ENCODE measurements at regions not wholly inside any gene's neighbourhood (a gene's known extent, or its start where the extent isn't known, plus 50 kb on each side); places are given as distances from the start of the nearest gene placed in this dataset.

DNA sequence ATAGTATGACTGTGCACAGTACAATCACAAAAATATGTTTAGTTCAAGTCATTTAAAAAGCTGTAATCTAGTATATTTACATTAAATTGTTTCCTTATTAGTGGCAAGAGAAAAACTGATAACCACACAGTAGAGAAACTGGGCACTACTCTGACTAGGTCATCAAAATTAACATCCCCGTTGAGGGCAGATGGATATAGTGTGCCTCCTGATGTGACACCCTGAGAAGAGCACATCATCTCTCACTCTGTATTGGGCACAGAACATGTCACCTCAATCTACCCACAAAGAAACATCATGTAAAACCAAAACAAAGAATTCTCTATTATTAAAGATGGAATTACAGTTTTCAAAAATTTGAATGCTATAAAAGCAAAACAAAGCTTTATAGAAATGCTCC is 221.9 kb upstream of the NANOGP8 start:
- Histone ChIP-seq H3K23ac (ENCODE audit: low read length in 2 of 2) (no peak overlapping the region), H3K4ac (ENCODE audit: low read depth in 1 of 2, low read length in 2 of 2) (peak overlapping the region in 1 of 2 experiments; percentile 88), H3K18ac (ENCODE audit: low read depth in 1 of 2, low read length in 2 of 2) (peak overlapping the region; percentile 58 to 76), H3K36me3 (ENCODE audit: control insufficient read depth in 1 of 2, insufficient read depth in 2 of 2, low read depth in 1 of 2, low read length in 2 of 2) (no peaks in the 10 kb centered on the region), H2BK120ac (ENCODE audit: low read depth, low read length) (peak overlapping the region; percentile 36), H3K4me1 (ENCODE audit: control insufficient read depth, insufficient read depth, low read depth, low read length) (no peaks in the 10 kb centered on the region), H3K9ac (ENCODE audit: low read length) (peak overlapping the region; percentile 15), H2AFZ (ENCODE audit: low read depth, low read length) (no peak overlapping the region), H3K4me3 (ENCODE audit: insufficient read depth in 1 of 2, low read depth in 1 of 2, low read length in 2 of 2) (no peak overlapping the region), H3K9me3 (ENCODE audit: control insufficient read depth, low read length) (no peaks in the 10 kb centered on the region), H4K91ac (ENCODE audit: low read length) (no peak overlapping the region), H3K79me1 (replicated peaks; ENCODE audit: low read length, poor library complexity, severe bottlenecking) (no peaks in the 10 kb centered on the region), H3K27me3 (ENCODE audit: control insufficient read depth in 1 of 2, insufficient read depth in 1 of 2, low read length in 2 of 2) (no peaks in the 10 kb centered on the region), H4K8ac (ENCODE audit: low read length) (no peak overlapping the region), H2AK5ac (ENCODE audit: low read length, severe bottlenecking) (no peak overlapping the region), H2BK15ac (ENCODE audit: low read depth, poor library complexity, severe bottlenecking) (no peak overlapping the region), H2BK12ac (ENCODE audit: low read length in 2 of 2) (peak overlapping the region in 1 of 2 experiments; percentile 98), H3K27ac (ENCODE audit: low read length, poor library complexity, severe bottlenecking) (peak overlapping the region; percentile 89), H3K4me2 (ENCODE audit: low read length, poor library complexity, severe bottlenecking) (no peak overlapping the region), H3K14ac (ENCODE audit: low read length in 2 of 2) (no peak overlapping the region), H2BK5ac (ENCODE audit: low read depth, low read length, poor library complexity, severe bottlenecking) (no peak overlapping the region)
- 29% methylated on average over 1 of the region's 1 CpG for WGBS
- no peak for DNase-seq

DNA sequence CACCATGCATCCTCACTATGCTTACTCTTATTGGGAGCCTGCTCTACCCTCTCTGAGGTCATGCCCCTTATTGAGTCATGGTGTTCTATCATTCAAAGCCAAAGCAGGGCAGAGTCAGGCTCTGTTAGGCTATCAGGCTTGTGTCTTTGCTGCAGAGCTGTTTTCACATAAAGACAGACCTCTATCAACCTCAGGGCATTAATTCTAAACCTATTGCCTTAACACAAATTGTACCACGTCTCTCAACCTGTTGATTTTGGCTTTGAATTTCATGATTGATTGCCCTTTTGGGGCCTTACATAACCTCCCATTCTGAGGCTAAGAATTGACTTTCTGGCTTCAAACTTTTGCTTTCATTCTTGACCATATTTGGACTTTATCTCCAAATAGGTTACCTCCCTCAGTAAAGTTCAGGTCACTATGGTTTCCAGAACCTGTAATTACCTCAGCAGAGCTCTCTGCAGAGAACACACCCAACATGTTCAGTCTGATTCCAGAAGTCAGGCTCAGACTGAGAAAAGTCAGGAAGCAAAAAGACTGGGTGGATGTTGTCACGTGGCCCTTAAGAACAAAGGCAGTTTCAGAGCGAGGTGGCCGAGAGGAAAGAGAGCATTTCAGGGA is 221.4 kb upstream of the NANOGP8 start:
- H3K14ac ChIP-seq (ENCODE audit: low read length in 2 of 2) = no peak overlapping the region
- peak overlapping the region in 1 of 2 experiments; percentile 93 for H2BK12ac ChIP-seq (ENCODE audit: low read length in 2 of 2)
- H2BK120ac ChIP-seq (ENCODE audit: low read depth, low read length) = peak overlapping the region; percentile 36
- peak overlapping the region in 1 of 2 experiments; percentile 94 for H3K4ac ChIP-seq (ENCODE audit: low read depth in 1 of 2, low read length in 2 of 2)
- H2BK15ac ChIP-seq (ENCODE audit: low read depth, poor library complexity, severe bottlenecking) = no peak overlapping the region
- no peaks in the 10 kb centered on the region for H3K4me1 ChIP-seq (ENCODE audit: control insufficient read depth, insufficient read depth, low read depth, low read length)
- H3K4me3 ChIP-seq (ENCODE audit: insufficient read depth in 1 of 2, low read depth in 1 of 2, low read length in 2 of 2) = no peak overlapping the region
- H3K9ac ChIP-seq (ENCODE audit: low read length) = peak overlapping the region; percentile 15
- no peaks in the 10 kb centered on the region for H3K9me3 ChIP-seq (ENCODE audit: control insufficient read depth, low read length)
- 0% methylated on average over 3 of the region's 4 CpGs for WGBS
- no peak overlapping the region for H3K23ac ChIP-seq (ENCODE audit: low read length in 2 of 2)
- H3K79me1 ChIP-seq (replicated peaks; ENCODE audit: low read length, poor library complexity, severe bottlenecking) = no peaks in the 10 kb centered on the region
- no peak overlapping the region for H2AFZ ChIP-seq (ENCODE audit: low read depth, low read length)
- H4K8ac ChIP-seq (ENCODE audit: low read length) = no peak overlapping the region
- H2AK5ac ChIP-seq (ENCODE audit: low read length, severe bottlenecking) = peak overlapping the region; percentile 11
- no peak overlapping the region for H3K4me2 ChIP-seq (ENCODE audit: low read length, poor library complexity, severe bottlenecking)
- H3K27me3 ChIP-seq (ENCODE audit: control insufficient read depth in 1 of 2, insufficient read depth in 1 of 2, low read length in 2 of 2) = no peaks in the 10 kb centered on the region
- no peak overlapping the region for H4K91ac ChIP-seq (ENCODE audit: low read length)
- no peaks in the 10 kb centered on the region for H3K36me3 ChIP-seq (ENCODE audit: control insufficient read depth in 1 of 2, insufficient read depth in 2 of 2, low read depth in 1 of 2, low read length in 2 of 2)
- peak overlapping the region; percentile 89 for H3K27ac ChIP-seq (ENCODE audit: low read length, poor library complexity, severe bottlenecking)
- H2BK5ac ChIP-seq (ENCODE audit: low read depth, low read length, poor library complexity, severe bottlenecking) = peak overlapping the region; percentile 4
- peak; percentile 83 for DNase-seq
- H3K18ac ChIP-seq (ENCODE audit: low read depth in 1 of 2, low read length in 2 of 2) = peak overlapping the region; percentile 58 to 80

DNA sequence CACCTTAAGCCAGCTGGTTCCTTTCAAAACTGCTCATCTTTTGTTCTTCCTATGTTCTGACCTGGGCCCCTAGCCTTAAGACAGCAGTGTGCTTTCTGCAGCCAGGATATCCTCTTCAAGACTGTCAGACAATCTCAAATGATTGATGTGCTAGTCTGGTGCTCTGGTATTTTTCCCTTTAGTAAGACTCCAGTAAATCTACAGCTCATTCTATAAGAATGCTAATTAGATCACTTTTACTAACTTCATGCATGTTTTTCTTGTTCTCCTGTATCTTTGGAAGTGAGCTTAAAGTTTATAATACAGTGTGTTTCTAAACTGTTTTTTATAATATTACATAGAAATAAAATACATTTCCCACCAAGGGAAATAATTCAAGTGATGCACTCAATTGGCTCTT is 220.9 kb upstream of the NANOGP8 start:
- Histone ChIP-seq H2AK5ac (ENCODE audit: low read length, severe bottlenecking) (no peak overlapping the region), H3K9ac (ENCODE audit: low read length) (no peak overlapping the region), H3K27me3 (ENCODE audit: control insufficient read depth in 1 of 2, insufficient read depth in 1 of 2, low read length in 2 of 2) (no peaks in the 10 kb centered on the region), H3K4ac (ENCODE audit: low read depth in 1 of 2, low read length in 2 of 2) (no peak overlapping the region), H3K79me1 (replicated peaks; ENCODE audit: low read length, poor library complexity, severe bottlenecking) (no peaks in the 10 kb centered on the region), H4K8ac (ENCODE audit: low read length) (no peak overlapping the region), H2BK5ac (ENCODE audit: low read depth, low read length, poor library complexity, severe bottlenecking) (no peak overlapping the region), H2BK120ac (ENCODE audit: low read depth, low read length) (no peak overlapping the region), H3K27ac (ENCODE audit: low read length, poor library complexity, severe bottlenecking) (peak overlapping the region; percentile 92), H3K23ac (ENCODE audit: low read length in 2 of 2) (no peak overlapping the region), H4K91ac (ENCODE audit: low read length) (no peak overlapping the region), H3K9me3 (ENCODE audit: control insufficient read depth, low read length) (no peaks in the 10 kb centered on the region), H3K4me1 (ENCODE audit: control insufficient read depth, insufficient read depth, low read depth, low read length) (no peaks in the 10 kb centered on the region), H2BK12ac (ENCODE audit: low read length in 2 of 2) (peak overlapping the region in 1 of 2 experiments; percentile 93), H3K14ac (ENCODE audit: low read length in 2 of 2) (no peak overlapping the region), H2BK15ac (ENCODE audit: low read depth, poor library complexity, severe bottlenecking) (no peak overlapping the region), H3K4me2 (ENCODE audit: low read length, poor library complexity, severe bottlenecking) (no peak overlapping the region), H3K18ac (ENCODE audit: low read depth in 1 of 2, low read length in 2 of 2) (no peak overlapping the region), H2AFZ (ENCODE audit: low read depth, low read length) (no peak overlapping the region), H3K4me3 (ENCODE audit: insufficient read depth in 1 of 2, low read depth in 1 of 2, low read length in 2 of 2) (no peak overlapping the region), H3K36me3 (ENCODE audit: control insufficient read depth in 1 of 2, insufficient read depth in 2 of 2, low read depth in 1 of 2, low read length in 2 of 2) (no peaks in the 10 kb centered on the region)
- DNase-seq = peak; percentile 90

DNA sequence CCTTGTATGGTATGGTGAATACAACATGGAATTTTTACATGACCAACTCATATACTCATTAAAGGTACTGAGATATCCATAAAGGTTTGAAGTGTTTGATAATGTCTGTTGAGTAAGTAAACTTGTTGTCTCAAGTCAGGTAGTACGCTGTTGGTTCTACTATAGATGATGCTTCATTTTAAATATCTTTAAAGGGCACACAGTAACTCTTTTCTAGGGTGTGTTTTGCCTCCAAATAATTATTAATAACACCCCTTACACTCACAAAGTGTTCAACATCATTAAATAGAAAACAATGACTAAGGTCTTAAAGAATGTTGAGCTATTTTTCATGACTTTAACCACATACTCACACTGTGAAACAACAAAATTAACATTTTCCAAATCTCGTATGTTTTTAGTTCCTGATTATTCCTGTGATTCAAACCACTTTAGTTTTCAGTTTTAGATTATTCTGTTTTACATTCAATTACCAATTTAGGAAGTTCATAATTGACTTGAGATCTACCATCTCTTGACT is 220.0 kb upstream of the NANOGP8 start:
- DNase-seq = peak; percentile 14
- H2BK15ac ChIP-seq (ENCODE audit: low read depth, poor library complexity, severe bottlenecking) = no peak overlapping the region
- H3K4me1 ChIP-seq (ENCODE audit: control insufficient read depth, insufficient read depth, low read depth, low read length) = no peaks in the 10 kb centered on the region
- H2BK12ac ChIP-seq (ENCODE audit: low read length in 2 of 2) = no peak overlapping the region
- no peak overlapping the region for H3K4ac ChIP-seq (ENCODE audit: low read depth in 1 of 2, low read length in 2 of 2)
- no peak overlapping the region for H3K18ac ChIP-seq (ENCODE audit: low read depth in 1 of 2, low read length in 2 of 2)
- H3K23ac ChIP-seq (ENCODE audit: low read length in 2 of 2) = no peak overlapping the region
- H4K91ac ChIP-seq (ENCODE audit: low read length) = no peak overlapping the region
- no peak overlapping the region for H4K8ac ChIP-seq (ENCODE audit: low read length)
- H3K9ac ChIP-seq (ENCODE audit: low read length) = no peak overlapping the region
- H3K9me3 ChIP-seq (ENCODE audit: control insufficient read depth, low read length) = no peaks in the 10 kb centered on the region
- H3K27me3 ChIP-seq (ENCODE audit: control insufficient read depth in 1 of 2, insufficient read depth in 1 of 2, low read length in 2 of 2) = no peaks in the 10 kb centered on the region
- H3K4me3 ChIP-seq (ENCODE audit: insufficient read depth in 1 of 2, low read depth in 1 of 2, low read length in 2 of 2) = no peak overlapping the region
- no peak overlapping the region for H2AK5ac ChIP-seq (ENCODE audit: low read length, severe bottlenecking)
- no peak overlapping the region for H3K14ac ChIP-seq (ENCODE audit: low read length in 2 of 2)
- H2BK5ac ChIP-seq (ENCODE audit: low read depth, low read length, poor library complexity, severe bottlenecking) = no peak overlapping the region
- no peak overlapping the region for H2BK120ac ChIP-seq (ENCODE audit: low read depth, low read length)
- no peak overlapping the region for H2AFZ ChIP-seq (ENCODE audit: low read depth, low read length)
- 0% methylated on average over 1 of the region's 2 CpGs for WGBS
- H3K27ac ChIP-seq (ENCODE audit: low read length, poor library complexity, severe bottlenecking) = peak overlapping the region; percentile 71
- H3K79me1 ChIP-seq (replicated peaks; ENCODE audit: low read length, poor library complexity, severe bottlenecking) = no peaks in the 10 kb centered on the region
- no peak overlapping the region for H3K4me2 ChIP-seq (ENCODE audit: low read length, poor library complexity, severe bottlenecking)
- H3K36me3 ChIP-seq (ENCODE audit: control insufficient read depth in 1 of 2, insufficient read depth in 2 of 2, low read depth in 1 of 2, low read length in 2 of 2) = no peaks in the 10 kb centered on the region
